GM18858 (cell line): ENCODE measurements at regions not wholly inside any gene's neighbourhood (a gene's known extent, or its start where the extent isn't known, plus 50 kb on each side); places are given as distances from the start of the nearest gene placed in this dataset.

Source experiments
- ATAC-seq: cut with Tn5 transposase; IDR thresholded peaks from one replicate; pipeline ENCODE4 v1.9.1; 2021; ENCODE audit not compliant: unreplicated experiment

DNA sequence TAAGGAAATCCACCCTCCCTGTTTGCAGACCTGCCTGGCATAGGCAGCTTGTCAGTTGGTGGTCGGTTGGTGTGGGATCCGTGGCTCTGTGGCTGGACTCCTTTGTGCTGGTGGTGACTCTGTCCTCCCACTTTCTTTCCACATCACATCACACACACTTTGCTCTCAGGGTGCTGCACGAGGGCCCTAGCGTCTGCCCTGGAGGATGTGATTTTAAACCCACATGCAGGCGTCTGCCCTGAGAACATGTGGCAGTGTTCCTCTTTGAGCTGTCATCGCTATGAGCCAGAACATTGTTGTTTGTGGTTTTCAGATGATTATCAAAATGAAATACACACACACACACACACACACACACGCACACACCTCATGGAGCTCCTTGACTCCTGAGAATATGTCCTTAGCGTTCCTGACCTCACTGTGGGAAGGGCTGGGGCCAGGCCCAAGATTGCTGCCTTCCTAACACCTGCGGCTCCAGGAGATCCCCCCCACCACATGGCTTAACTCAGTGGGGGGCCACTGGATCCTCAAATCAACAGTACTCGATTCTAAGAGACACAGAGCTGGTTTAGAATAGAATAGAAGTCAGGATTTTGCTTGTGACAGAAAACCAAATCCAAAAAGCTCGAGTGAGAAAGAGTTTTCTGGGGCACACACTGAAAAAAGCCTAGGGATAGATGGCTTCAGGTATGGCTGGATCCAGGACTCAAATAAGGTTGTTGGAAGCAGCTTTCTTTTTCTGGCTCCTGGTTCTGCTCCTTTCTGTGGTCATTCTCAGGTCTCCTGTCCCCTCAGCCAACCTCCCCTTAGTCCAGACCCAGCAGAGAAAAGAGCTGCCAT is 54.8 kb downstream of the RTP5 start:
- ATAC-seq, result no peak

DNA sequence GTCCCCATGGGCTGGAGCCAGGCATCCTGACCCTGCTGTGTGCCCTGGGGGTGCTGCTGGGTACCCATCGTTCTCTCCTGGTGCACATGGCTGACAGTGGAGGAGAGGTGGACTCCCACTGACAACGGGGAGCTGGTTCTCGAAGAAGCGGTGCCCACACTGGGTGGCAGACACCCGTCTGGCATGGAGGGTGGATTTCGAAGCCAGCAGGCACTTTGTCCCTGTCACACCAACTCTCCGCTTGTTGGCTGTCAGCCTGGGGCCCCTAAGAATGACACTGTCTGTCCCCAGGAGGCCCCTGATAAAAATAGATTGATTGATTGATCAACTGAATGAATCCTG is 55.4 kb downstream of the RTP5 start:
- no peak for ATAC-seq

DNA sequence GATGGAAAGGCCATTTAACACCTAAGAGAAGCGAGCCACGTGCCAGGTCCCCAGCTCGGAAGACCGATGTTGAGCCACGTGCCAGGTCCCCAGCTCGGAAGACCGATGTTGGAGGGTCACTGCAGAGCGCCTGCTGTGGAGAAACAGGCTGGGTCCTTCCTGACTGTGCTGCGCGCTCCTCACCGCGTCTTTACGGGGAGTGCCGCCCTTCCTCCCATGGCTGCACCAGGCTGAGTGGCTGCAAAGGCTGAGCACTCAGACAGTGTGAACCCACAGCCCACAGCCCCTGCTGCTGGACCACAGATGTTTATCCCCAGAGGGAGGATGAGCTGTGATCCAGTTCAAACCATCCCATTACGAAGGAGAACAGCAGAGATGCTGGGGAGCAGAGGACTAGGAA is 55.7 kb downstream of the RTP5 start:
- ATAC-seq, result no peak

DNA sequence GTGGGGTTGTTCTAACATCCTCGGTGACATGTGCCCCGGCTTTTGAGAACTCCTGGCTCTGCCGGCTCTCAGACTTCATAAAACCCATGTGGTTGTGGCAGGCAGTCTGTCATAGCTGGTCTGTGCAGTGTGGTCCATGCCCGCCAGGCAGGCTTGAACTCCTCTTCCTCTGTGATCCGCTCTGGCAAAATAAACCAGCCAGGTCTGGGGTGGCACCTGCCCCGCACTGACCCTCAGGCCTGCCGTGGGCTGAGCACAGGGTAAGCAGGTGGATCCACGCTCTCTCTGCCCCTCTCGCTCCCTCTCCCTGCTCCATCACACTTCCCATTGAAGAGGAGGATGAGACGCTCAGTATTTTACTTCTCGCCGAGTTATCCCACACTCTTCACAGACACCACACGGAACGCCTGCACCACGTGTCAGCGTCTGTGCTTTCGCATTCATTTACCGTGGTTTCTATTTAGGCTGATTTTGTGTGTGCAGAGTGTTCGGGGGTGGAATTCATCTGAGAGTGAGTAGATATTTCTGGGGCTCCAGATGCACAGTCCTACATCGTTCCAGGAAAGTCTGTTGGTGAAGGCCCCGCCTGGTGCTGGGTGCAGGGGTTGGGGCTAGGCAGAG is 56.4 kb downstream of the RTP5 start:
- ATAC-seq, result no peak

DNA sequence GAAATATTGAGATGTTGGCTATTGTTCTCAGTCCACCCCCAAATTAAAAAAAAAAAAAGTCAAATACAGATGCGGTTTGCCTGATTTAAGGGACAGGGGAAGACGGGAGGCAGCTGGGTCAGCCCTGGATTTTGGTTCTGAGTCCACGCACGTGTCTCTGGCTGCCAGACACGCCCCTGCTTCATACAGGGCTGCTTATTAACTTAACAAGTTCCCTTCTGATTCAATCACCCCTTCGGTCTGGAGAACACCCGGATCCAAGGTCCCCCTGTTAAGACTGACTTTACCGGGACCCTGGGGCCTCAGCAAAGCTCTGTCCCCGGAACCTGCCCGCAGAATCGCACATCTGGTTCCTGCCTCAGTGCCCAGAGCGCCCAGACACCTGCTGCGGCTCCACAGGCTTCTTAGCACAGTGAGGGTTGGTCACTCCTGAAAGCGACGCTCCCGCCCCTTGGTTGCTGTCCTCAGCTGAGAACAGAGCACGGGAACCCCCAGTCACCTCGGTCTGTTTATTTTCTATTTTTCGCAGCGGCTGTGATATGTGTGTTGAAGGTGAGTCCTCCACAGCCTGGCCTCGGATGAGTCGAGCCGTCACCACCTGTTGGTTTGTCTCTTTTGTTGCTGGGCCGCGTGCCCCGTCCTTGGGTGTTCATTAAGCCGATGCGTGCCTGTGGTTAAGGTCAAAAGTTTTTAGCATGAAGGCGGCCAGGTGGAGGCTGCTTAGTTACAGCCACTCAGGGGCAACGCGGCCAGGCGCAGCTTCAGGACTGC is 57.2 kb downstream of the RTP5 start:
- ATAC-seq, result no peak

DNA sequence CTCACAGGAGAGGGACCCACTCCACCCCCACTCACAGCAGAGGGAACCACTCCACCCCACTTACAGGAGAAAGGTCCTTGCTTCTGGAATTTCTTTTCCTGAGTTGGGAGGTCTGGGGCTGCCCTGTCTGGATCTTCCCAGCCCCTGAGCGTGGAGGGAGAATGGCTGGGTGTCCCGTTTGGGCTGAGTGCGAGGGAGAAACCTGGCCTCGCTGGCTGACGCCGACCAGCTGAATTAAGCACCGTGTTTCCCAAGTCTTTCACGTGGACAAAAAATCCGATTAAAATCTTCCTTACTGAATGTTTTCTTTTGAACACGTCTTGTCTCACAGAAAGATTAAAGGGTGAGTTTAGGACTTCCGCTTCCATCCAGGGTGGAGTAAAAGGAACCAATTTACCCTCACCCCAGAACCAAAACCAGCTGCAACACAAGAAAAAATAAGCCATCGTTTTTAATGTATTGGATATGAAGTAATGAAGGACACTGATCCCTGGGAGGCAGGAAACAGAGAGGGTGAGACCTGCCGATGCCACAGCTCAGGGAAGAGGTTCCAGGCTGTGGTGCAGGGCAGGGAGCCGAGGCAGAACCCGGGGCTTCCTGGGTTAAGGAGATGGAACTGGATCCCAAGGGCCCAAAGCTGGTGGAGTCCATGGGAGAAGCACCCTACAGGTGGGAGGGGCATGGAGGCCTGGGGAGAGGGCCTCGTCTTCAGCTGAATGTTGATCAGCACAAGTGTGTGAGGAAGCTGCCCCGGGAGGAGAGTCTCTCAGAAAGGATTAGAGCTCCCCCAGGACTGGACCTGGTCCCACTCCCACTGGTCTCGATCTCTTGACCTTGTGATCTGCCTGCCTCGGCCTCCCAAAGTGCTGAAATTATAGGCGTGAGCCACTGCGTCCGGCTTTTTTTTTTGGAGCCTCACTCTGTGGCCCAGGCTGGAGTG is 60.3 kb downstream of the RTP5 start:
- ATAC-seq, result no peak

DNA sequence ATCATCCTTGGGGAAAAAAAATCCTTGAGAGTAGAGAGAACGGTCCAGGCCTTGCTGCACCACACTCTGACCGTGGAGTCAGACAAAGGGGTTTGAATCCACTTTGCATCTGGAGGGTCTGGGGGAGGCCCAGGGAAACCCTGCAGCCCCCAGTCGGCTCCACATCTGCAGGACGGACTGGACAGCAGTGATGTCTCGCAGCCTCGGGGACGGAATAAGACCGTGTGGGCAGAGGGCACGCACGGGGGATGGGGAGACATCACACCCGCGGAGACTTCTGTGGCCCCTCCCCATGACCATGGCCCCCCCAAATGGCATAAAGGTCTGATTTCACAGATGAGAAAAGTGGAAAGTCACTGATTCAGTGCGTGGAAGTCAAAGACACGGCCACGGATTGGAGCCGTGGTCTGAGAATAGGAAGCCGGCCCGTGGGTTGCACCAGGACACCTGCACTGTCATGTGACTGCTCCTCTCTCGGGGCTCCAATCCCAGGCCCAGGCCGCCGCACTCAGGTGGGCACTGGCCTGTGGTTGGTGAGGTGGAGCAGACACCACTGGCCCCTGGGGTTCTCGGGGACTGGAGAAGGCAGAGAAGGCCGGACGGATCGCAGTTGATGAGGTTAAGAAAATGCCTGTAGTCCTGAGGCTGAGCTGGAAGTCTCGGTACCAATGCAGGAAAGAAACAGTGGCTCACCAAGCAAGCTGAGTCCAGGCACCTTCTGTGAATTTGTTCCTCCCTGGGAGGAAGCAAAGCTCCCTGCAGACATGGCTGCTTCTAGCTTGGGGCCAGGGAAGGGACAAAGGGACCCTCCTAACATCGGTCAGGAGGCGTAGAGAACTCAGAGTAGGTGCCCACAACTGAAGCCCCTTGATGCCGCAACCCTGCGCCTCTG is 61.8 kb downstream of the RTP5 start:
- ATAC-seq, result no peak

DNA sequence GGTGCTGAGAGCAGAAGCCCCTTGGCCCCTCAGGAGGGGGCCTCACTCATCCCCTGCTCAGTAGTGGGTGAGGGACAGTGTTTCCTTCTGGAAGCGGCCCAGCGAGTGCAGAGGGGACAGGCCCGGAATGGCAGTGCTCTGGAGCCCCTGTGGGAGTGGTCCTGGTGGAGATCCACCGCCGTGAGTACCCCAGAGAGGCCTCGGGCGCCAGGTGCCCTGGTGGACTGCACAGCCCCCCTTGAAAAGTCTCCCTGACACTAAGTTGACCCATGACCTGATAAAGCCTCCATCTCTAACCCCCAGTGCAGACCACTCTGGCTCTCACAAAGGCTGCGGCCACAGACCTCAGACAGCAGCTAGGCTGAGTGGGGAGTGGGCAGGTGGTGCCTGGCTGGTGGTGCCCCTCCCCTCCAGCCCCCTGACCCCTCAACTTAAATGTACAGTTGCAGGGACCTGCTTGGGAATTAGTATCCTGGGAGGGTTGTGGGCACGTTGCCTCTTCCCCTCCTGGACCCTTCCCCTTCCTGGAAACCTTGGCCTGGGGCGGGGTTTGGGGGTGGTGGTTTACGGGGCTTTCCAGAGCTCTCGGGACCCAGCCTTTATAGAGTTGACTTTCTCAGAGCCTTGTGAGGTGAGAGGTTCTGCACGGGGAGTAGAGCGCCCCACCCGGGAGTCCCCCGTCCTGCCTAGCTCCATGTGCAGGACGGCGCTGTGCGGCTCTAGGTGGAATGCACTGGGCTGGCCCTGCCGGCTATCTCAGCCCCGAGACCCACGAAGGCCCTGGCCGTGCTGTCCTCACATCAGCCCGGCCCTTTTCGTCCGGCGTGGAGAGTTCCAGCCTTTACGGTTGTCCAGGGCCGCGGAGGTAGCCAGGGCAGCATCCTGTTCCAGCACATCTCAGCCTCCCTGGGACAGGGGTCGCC is 62.7 kb downstream of the RTP5 start:
- ATAC-seq, result no peak

DNA sequence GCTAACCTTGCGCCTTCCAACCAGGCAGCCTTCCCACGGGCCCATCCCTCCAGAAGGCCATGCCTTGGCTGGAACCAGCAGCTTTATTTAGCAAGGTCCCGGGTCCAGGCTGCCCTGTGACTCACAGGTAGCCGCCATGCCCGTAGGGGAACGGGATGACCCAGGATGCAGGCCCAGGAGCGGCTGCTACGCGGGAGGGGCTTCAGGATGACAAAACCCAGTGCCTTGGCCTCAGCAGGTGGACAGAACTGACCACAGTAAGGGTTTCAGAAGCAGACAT is 63.3 kb downstream of the RTP5 start:
- no peak for ATAC-seq

DNA sequence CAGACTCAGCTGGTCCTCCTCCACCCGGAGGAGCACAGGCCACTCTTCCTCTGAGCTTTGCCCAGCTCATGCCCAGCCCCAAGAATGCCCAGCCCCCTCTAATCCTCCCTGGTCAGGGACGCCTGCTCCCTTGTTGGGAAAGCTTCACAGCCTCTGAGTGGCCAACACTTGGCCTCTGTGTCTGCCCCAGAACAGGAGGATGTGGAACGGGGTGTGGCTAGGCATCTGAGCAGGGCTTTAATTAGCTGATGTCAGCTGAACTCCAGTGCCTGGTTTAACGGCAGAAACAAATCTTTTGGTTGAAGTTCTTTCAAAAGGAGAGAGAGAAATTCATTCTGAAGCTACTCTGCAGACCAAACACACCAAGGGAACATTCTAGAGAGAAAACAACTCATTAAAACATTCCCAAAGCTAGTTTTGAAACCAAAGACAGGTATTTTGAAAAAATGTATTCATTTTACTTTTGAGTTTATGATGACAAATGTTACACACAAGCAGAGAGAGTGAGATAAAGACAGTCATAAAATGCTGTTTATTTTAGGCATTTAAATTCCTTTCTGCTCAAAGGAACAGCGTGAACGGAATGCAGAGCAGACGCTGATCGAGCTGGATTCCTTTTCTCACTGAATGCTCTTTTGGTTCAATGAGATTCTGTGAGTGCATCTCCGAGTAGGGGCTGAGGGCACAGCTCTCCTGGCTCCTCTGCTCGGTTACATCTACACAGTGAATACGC is 63.8 kb downstream of the RTP5 start:
- no peak for ATAC-seq

DNA sequence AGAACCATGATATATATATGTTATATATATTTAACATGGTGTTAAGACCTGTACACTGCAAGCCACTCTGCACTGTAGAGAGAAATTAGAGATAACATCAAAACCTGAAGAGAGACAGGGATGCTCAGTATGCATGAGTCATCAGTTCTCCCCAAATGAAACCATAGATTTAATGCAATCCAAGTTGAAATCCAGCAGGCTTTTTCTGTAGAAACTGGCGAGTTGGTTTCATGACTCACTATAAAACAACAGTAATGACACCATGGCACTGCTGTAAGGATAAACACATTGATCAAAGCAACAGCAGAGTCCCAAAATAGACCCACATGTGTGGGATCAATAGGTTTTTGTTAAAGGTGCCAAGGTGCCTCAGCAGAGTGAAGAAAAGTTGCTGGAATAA is 65.8 kb downstream of the RTP5 start:
- no peak for ATAC-seq

DNA sequence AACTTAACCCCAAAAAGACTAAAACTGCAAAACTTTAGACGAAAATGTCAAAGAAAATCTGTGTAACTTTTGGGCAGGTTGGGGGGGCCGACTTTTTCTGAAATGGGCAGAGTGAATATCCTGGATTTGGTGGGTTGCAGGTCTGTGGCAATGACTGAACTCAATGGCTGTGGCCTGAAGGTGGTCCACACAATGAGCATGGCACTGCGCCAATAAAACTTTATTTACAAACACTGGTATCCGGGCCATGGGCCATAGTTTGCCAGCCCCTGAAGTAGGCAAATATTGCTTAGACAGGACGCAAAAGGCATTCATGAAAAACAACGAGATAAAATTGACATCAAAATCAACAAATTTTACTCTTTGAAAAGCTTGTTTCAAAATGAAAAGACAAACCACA is 66.2 kb downstream of the RTP5 start:
- ATAC-seq, result no peak

DNA sequence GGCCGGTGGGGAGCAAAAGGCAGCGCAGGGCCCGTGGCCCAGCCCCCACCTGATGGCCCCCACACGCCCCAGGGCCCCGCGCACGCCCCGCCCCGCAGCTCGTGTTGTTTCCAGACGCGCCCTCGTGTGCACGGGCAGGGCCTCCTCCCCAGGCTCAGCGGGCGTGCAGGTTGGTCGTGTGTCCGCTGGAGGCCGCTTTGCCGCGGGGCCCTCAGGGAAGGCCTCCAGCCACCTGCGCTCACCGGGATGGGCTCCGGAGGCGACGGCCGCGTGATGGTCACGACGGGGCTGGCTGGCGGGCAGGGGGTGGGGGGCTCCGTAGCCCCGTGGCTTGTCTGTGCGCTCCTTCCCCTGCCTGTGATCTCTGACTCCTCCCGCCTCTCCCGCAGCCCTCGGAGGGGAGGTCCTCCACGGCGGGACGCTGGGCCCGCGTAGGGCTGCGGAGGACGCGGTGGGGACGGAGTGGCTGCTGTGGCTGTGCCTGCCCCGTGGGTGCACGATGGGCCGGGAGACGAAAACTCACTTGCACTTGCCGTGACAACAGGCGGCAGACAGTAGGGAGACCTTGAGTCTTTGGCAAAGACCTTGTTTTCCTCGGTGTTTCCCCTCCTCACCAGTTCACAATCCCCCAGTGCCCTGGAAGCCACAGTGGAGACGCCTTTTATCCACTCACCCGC is 67.1 kb downstream of the RTP5 start:
- no peak for ATAC-seq

DNA sequence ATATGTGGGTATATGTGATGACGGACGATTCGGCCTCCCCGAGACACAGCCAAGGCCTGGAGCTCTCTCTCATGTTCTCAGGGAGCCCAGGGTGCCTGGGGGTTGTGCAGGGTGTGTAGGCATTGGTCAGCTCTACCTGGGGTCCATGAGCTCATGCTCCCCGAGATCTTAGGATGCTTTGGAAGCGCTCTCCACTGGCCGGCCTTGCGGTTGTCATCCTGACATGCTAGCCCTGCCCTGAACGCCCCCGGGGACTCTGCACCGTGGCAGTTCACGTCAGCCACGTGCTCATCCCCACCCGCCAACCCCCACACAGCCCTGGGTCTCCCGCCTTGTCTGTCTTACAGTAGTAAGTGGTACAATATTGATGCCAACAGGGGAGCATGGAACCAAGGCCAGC is 67.8 kb downstream of the RTP5 start:
- ATAC-seq, result no peak

DNA sequence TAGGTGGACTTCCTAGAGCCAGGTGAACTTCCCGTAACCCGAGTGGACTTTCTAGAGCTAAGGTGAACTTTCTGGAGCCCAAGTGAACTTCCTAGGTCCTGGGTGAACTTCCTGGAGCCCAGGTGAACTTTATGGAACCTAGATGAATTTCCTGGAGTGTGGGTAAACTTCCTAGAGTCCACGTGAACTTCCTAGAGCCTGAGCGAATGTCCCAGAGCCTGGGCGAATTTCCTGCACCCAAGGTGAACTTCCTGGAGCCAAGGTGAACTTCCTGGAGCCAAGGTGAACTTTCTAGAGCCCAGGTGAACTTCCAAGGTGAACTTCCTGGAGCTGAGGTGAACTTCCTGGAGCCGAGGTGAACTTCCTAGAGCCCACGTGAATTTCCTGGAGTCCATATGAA is 70.0 kb downstream of the RTP5 start:
- no peak for ATAC-seq

DNA sequence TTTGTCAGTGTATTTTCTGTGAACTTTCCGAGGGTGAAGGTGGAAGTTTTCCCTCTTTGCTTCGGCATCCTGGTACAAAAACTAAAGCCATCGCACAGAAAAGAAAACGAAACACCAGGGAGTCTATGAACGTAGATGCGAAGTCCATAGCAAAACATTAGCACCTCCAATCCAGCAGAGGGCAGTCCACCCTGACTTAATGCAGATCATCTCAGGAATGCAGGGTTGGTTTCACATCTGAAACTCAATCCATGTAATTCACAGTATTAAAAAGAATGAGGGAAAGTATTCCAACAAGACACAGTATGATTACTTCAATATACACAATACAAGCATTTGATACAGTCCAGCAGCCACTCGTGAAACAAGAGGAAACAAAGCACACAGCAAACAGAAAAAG is 70.8 kb downstream of the RTP5 start:
- ATAC-seq, result no peak

DNA sequence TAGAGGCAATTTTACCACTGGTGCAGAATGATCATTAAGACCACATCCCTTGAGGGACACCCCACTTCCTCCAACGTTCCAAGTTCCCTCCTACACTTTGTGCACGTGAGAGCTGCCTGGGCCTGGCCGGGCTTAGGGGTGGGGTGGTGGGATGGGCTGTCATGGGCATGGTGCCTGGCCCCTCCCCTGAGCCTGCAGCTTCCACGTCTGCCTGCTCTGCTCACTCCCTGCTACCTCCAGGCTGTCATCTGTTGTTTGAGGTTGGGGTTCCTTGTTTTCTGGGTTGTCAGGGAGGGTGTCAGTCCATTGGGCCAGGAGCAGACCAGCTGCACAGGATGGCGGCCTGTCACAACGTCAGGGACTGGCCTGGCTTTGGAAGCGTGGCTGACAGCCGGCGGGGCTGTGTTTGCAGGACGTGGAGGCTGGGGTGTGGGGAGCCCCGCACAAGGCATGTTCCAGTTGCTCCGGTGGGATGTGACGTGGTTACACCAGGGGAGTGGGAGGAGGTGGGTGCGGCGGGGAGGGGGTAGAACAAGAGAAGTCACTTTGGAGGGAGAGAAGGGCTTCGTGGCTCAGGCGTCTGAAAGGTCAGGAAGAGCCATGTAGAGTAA is 72.3 kb downstream of the RTP5 start:
- ATAC-seq, result no peak
